ENCODE measurements at regions not wholly inside any gene's neighbourhood (a gene's known extent, or its start where the extent isn't known, plus 50 kb on each side); places are given as distances from the start of the nearest gene placed in this dataset.
"Not testable (repeated sequence)": the region's sequence is repeated elsewhere in the genome, so short reads cannot be mapped to it uniquely, and the experiment has no call there.

GRCh38 chr15:20430495-20430894 is 111.1 kb downstream of the GOLGA6L6 start:
- H3K36me3 ChIP-seq (ENCODE audit: control insufficient read depth, insufficient read depth, low read length); H2BK120ac ChIP-seq (ENCODE audit: low read depth, low read length); H2BK5ac ChIP-seq (ENCODE audit: low read depth, low read length, poor library complexity, severe bottlenecking); H3K23ac ChIP-seq (ENCODE audit: low read depth, low read length); dilution Hi-C loops (cut with HindIII; ENCODE audit: low sequenced_read_pairs, unreplicated experiment); BruUV-seq (replicated peaks); H2BK15ac ChIP-seq (ENCODE audit: low read depth, low read length); H3K56ac ChIP-seq (ENCODE audit: extremely low read depth, insufficient read depth, low read length); H2AK5ac ChIP-seq (ENCODE audit: low read depth, low read length); H3K27ac ChIP-seq (ENCODE audit: insufficient read depth, low read length); CTCF ChIA-PET; H3K9me3 ChIP-seq (ENCODE audit: control insufficient read depth, insufficient read depth, low read length); ATAC-seq (ENCODE audit: low read depth); H2AFZ ChIP-seq (replicated peaks; ENCODE audit: low read length, poor library complexity); H4K91ac ChIP-seq (ENCODE audit: insufficient read depth, low read depth, low read length); H3K4me3 ChIP-seq (ENCODE audit: insufficient read depth, low read depth, low read length); H3K9me1 ChIP-seq (ENCODE audit: insufficient read depth, low read length); H2AK9ac ChIP-seq (replicated peaks; ENCODE audit: low read depth, low read length, poor library complexity); H3K4ac ChIP-seq (ENCODE audit: low read depth, low read length); DNase-seq; H2BK20ac ChIP-seq (ENCODE audit: low read depth, low read length); H3K79me1 ChIP-seq (ENCODE audit: low read depth in 1 of 2, low read length in 2 of 2); H3K18ac ChIP-seq (ENCODE audit: low read depth, low read length); H3K14ac ChIP-seq (replicated peaks; ENCODE audit: low read depth, low read length); H3K9ac ChIP-seq (ENCODE audit: low read depth, low read length); in situ Hi-C loops (cut with MboI; ENCODE audit: low sequenced_read_pairs); H3K4me2 ChIP-seq (ENCODE audit: low read depth, low read length); H4K20me1 ChIP-seq (ENCODE audit: insufficient read depth, low read length); H3K4me1 ChIP-seq (ENCODE audit: control insufficient read depth, insufficient read depth, low read length); H3K27me3 ChIP-seq (ENCODE audit: control insufficient read depth, insufficient read depth, low read length); POLR2A ChIA-PET (ENCODE audit: unreplicated experiment); intact Hi-C loops (cut with micrococcal nuclease); H4K8ac ChIP-seq (ENCODE audit: low read depth in 2 of 2, low read length in 2 of 2); H4K5ac ChIP-seq (ENCODE audit: low read depth, low read length): not testable (repeated sequence)
- no CpG with 5 or more reads among the region's 11 CpGs for WGBS, 2 experiments (ENCODE audit: extremely low coverage in 2 of 2, insufficient read length in 1 of 2)

GRCh38 chr15:20420710-20421109 is 120.9 kb downstream of the GOLGA6L6 start:
- H3K4me1 ChIP-seq (ENCODE audit: control insufficient read depth, insufficient read depth, low read length); H3K23ac ChIP-seq (ENCODE audit: low read depth, low read length); H2BK5ac ChIP-seq (ENCODE audit: low read depth, low read length, poor library complexity, severe bottlenecking); H3K14ac ChIP-seq (replicated peaks; ENCODE audit: low read depth, low read length); CTCF ChIA-PET; H3K9me1 ChIP-seq (ENCODE audit: insufficient read depth, low read length); H4K91ac ChIP-seq (ENCODE audit: insufficient read depth, low read depth, low read length); DNase-seq; H3K56ac ChIP-seq (ENCODE audit: extremely low read depth, insufficient read depth, low read length); H3K4me2 ChIP-seq (ENCODE audit: low read depth, low read length); H3K79me1 ChIP-seq (ENCODE audit: low read depth in 1 of 2, low read length in 2 of 2); H3K9ac ChIP-seq (ENCODE audit: low read depth, low read length); H2AK5ac ChIP-seq (ENCODE audit: low read depth, low read length); H4K20me1 ChIP-seq (ENCODE audit: insufficient read depth, low read length); H3K4me3 ChIP-seq (ENCODE audit: insufficient read depth, low read depth, low read length); BruUV-seq (replicated peaks); H3K18ac ChIP-seq (ENCODE audit: low read depth, low read length); H4K8ac ChIP-seq (ENCODE audit: low read depth in 2 of 2, low read length in 2 of 2); H2BK15ac ChIP-seq (ENCODE audit: low read depth, low read length); H2BK120ac ChIP-seq (ENCODE audit: low read depth, low read length); H3K27ac ChIP-seq (ENCODE audit: insufficient read depth, low read length); in situ Hi-C loops (cut with MboI; ENCODE audit: low sequenced_read_pairs); H3K4ac ChIP-seq (ENCODE audit: low read depth, low read length); H3K36me3 ChIP-seq (ENCODE audit: control insufficient read depth, insufficient read depth, low read length); dilution Hi-C loops (cut with HindIII; ENCODE audit: low sequenced_read_pairs, unreplicated experiment); POLR2A ChIA-PET (ENCODE audit: unreplicated experiment); ATAC-seq (ENCODE audit: low read depth); H2AFZ ChIP-seq (replicated peaks; ENCODE audit: low read length, poor library complexity); H4K5ac ChIP-seq (ENCODE audit: low read depth, low read length); intact Hi-C loops (cut with micrococcal nuclease); H2BK20ac ChIP-seq (ENCODE audit: low read depth, low read length); H2AK9ac ChIP-seq (replicated peaks; ENCODE audit: low read depth, low read length, poor library complexity); H3K27me3 ChIP-seq (ENCODE audit: control insufficient read depth, insufficient read depth, low read length): not testable (repeated sequence)
- no CpG with 5 or more reads among the region's 2 CpGs for WGBS, 2 experiments (ENCODE audit: extremely low coverage in 2 of 2, insufficient read length in 1 of 2)
- peaks cover 13% of the 10 kb centered on the region for H3K9me3 ChIP-seq (ENCODE audit: control insufficient read depth, insufficient read depth, low read length)
